Testis (tissue), 2 donors: ENCODE measurements at regions not wholly inside any gene's neighbourhood (a gene's known extent, or its start where the extent isn't known, plus 50 kb on each side); places are given as distances from the start of the nearest gene placed in this dataset.

ENCODE experiments used
- CTCF ChIP-seq, 3 experiments: fragments of 450-650 bp in 2 of 3; fragments of 200-600 bp in 1 of 3; sonication (generic) in 1 of 3; IDR thresholded peaks; one replicate each; pipeline ENCODE4 v1.5.1; 2016 to 2019; ENCODE audit warnings: antibody characterized with exemption in 3 of 3, mild to moderate bottlenecking in 2 of 3, moderate library complexity in 1 of 3
- POLR2A ChIP-seq: fragments of 450-650 bp; IDR thresholded peaks from one replicate; pipeline ENCODE4 v1.6.1; 2017; ENCODE audit warnings: antibody characterized with exemption, mild to moderate bottlenecking, moderate library complexity

GRCh38 chr5:118042076-118042475, 946.3 kb downstream of the DTWD2 start:
- TF ChIP-seq POLR2A (no peak), CTCF (IDR thresholded peaks at IDR 0.05) (no peak)
